IPS DF 19.7 (cell line): ENCODE measurements at regions not wholly inside any gene's neighbourhood (a gene's known extent, or its start where the extent isn't known, plus 50 kb on each side); places are given as distances from the start of the nearest gene placed in this dataset.
"Not testable (repeated sequence)": the region's sequence is repeated elsewhere in the genome, so short reads cannot be mapped to it uniquely, and the experiment has no call there.

Experiments
- DNase-seq: peaks from one replicate; pipeline ENCODE4 v3.0.0-alpha.2; 2013; ENCODE audit warnings: low read depth, low spot score

- no peak for DNase-seq
These were observed 64.2 kb upstream of the AKIRIN2 start for GRCh38 chr6:87766211-87766610.

DNA sequence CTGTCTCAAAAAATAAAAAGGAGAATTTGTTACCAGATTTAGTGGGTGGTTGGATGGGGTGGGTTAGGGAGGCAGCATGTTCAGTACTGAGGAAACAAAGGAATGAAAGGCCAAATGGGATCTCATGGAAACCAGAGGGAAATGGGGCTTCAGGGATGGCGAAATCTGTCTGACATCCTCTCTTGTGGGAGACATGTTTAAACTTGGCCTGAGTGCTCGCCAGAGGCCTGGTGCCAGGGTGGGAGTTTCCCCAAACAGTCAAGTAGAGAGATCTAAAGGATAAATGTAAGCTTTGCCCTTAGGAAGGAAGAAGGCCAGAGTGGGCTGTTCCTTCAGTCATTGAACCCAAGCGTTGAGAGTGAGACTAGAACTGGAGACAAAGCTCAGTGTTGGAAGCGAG is 61.9 kb upstream of the AKIRIN2 start:
- no peak for DNase-seq

DNA sequence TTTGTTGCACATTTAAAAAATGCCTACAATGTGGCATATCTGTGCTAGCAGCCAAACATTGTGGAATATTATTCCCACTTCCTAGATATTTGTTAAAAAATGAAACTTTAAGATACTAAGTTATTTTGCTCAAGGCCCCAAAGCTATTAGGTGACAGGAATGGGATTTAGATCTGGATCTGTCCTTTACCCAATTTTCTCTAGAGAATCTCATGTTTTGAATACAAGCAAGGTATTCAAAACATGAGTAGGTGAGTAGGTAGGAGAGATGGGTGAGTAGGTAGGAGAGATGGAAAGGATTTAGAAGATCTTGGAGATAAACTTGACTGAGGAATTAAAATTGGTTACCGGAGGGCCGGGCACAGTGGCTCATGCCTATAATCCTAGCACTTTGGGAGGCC is 61.2 kb upstream of the AKIRIN2 start:
- no peak for DNase-seq

DNA sequence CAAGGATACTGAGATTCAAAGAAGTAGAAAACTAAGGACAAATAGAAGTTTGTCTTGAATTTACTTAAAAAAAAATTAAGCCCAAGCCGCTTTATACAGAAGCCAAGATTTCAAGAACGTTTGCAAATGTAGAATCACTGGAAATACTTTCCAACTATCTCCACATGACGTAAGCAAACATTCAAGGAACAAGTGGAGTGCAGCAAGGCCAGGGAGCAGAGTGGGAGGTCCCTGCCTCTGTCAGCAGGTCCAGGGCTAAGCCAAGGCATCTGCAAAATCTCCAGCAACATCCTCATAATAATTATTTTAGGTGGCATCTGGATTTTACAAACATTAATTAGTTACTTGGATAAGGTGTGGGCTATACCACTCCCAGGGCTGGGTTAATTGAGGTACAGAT is 60.1 kb upstream of the AKIRIN2 start:
- DNase-seq, result no peak

DNA sequence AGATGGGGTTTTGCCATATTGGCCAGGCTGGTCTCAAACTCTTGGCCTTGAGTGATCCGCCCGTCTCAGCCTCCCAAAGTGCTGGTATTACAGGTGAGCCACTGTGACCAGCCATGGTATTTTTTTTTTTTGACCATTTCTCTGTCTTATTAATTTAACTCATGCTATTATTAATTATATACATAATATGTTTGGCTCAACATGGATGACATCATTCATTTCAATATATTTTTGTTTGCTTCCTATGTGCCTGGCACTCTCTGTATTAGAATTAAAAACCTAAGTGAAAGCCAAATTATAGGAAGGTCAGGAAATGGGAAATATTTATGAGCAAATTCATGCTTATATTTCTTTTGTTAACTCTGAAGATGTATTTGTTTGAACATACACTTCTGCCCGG is 55.8 kb upstream of the AKIRIN2 start:
- no peak for DNase-seq

DNA sequence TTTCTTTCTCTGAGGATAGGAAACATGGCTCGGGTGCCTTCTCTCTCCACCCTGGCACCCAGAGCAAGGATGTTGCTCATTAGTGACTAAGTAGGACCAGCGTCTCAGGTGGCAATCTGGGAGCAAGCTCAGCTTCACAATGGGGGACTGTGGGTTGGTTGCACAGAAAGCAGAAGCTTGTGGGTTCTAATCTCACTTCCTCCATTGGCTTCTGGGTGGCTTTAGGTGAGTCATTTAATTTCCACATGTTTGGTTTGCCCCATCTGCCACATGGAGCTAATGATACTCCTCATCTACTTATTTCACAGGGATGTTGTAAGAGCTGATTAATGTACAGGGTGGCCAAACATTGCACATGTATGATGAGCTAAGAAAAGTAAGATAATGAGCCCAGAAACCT is 54.8 kb upstream of the AKIRIN2 start:
- DNase-seq, result no peak

GRCh38 chr6:87755708-87756671 is 54.0 kb upstream of the AKIRIN2 start:
- DNase-seq, result no peak

DNA sequence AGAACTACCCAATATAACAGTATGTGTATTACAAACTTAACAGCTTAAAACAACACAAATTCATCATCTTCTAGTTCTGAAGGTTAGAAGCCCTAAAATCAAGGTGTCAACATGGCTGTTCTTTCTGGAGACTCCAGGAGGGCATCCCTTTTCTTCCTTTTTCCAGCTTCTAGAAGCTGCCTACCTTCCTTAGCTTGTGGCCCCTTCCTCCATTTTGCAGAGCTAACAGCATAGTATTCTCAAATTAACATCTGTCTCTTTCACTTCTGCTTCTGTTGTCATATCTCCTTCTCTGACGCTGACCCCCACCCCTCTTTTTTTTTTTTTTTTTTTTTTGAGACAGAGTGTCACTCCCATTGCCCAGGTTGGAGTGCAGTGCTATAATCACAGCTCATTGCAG is 52.8 kb upstream of the AKIRIN2 start:
- no peak for DNase-seq

- DNase-seq, result no peak
These were observed 51.2 kb upstream of the AKIRIN2 start for GRCh38 chr6:87753131-87753685.

- not testable (repeated sequence) for DNase-seq
These were observed 50.5 kb upstream of the AKIRIN2 start for GRCh38 chr6:87752503-87752902.
